ENCODE measurements at regions not wholly inside any gene's neighbourhood (a gene's known extent, or its start where the extent isn't known, plus 50 kb on each side); places are given as distances from the start of the nearest gene placed in this dataset.

GRCh38 chr5:143642791-143643190 is 169.2 kb upstream of the HMHB1 start:
- TF ChIP-seq CTCF (IDR thresholded peaks at IDR 0.05; ENCODE audit: low read depth, low read length, missing control alignments), result no peak
- in situ Hi-C loops (cut with HindIII; ENCODE audit: low sequenced_read_pairs), result no loop called here
- H3K4me3 ChIP-seq (ENCODE audit: low read depth, low read length), result no peak overlapping the region
- DNase-seq (ENCODE audit: low read depth), result no peak

GRCh38 chr5:143641549-143642355 is 170.2 kb upstream of the HMHB1 start:
- in situ Hi-C loops (cut with HindIII; ENCODE audit: low sequenced_read_pairs), result no loop called here
- no peak overlapping the region for H3K4me3 ChIP-seq (ENCODE audit: low read depth, low read length)
- peak; percentile 64 for DNase-seq (ENCODE audit: low read depth)
- no peak for TF ChIP-seq CTCF (IDR thresholded peaks at IDR 0.05; ENCODE audit: low read depth, low read length, missing control alignments)

- no peak overlapping the region for H3K4me3 ChIP-seq (ENCODE audit: low read depth, low read length)
- in situ Hi-C loops (cut with HindIII; ENCODE audit: low sequenced_read_pairs), result no loop called here
- no peak for TF ChIP-seq CTCF (IDR thresholded peaks at IDR 0.05; ENCODE audit: low read depth, low read length, missing control alignments)
- no peak for DNase-seq (ENCODE audit: low read depth)
These were observed 173.3 kb upstream of the HMHB1 start for GRCh38 chr5:143638654-143639053.

GRCh38 chr5:143636931-143637528 is 174.9 kb upstream of the HMHB1 start:
- TF ChIP-seq CTCF (IDR thresholded peaks at IDR 0.05; ENCODE audit: low read depth, low read length, missing control alignments), result no peak
- in situ Hi-C loops (cut with HindIII; ENCODE audit: low sequenced_read_pairs), result no loop called here
- peak; percentile 59 for DNase-seq (ENCODE audit: low read depth)

GRCh38 chr5:143635888-143636287 is 176.1 kb upstream of the HMHB1 start:
- H3K4me3 ChIP-seq (ENCODE audit: low read depth, low read length), result no peak overlapping the region
- no peak for DNase-seq (ENCODE audit: low read depth)
- no peak for TF ChIP-seq CTCF (IDR thresholded peaks at IDR 0.05; ENCODE audit: low read depth, low read length, missing control alignments)
- in situ Hi-C loops (cut with HindIII; ENCODE audit: low sequenced_read_pairs), result no loop called here

More at GRCh38 chr5:143636931-143637528, 174.9 kb upstream of the HMHB1 start:
- no peak overlapping the region for H3K4me3 ChIP-seq (ENCODE audit: low read depth, low read length)

GRCh38 chr5:143635146-143635752 is 176.7 kb upstream of the HMHB1 start:
- no peak for TF ChIP-seq CTCF (IDR thresholded peaks at IDR 0.05; ENCODE audit: low read depth, low read length, missing control alignments)
- H3K4me3 ChIP-seq (ENCODE audit: low read depth, low read length), result no peak overlapping the region
- in situ Hi-C loops (cut with HindIII; ENCODE audit: low sequenced_read_pairs), result no loop called here
- DNase-seq (ENCODE audit: low read depth), result no peak
